ENCODE measurements at regions not wholly inside any gene's neighbourhood (a gene's known extent, or its start where the extent isn't known, plus 50 kb on each side); places are given as distances from the start of the nearest gene placed in this dataset.

- TF ChIP-seq CTCF (IDR thresholded peaks at IDR 0.05): no peak
- TF ChIP-seq POLR2A (IDR thresholded peaks at IDR 0.05): no peak
These were observed 216.3 kb upstream of the PCDH18 start for GRCh38 chr4:137748616-137749015.

Measured in testis (tissue), 2 donors.